ENCODE measurements at regions not wholly inside any gene's neighbourhood (a gene's known extent, or its start where the extent isn't known, plus 50 kb on each side); places are given as distances from the start of the nearest gene placed in this dataset.

DNA sequence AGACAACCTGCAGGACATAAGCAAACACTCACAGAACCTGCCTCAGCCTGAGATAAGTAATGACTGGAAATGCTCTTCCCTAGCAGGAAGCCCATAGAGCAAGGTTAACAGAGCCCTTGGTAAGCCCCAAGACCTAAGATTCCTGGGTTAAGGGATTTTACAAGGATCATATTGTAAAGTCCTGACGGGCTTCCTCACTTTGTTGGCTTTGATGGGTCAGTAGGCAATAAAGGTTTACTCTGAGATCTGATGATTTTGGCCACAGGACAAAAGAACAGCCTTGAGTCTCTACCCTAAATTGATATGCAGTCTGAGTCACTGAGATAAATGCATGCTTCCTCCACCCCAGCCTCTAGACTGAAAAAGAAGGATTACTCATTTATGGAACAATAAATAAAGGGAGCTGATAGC lies 270.8 kb downstream of the HTR7 start:
- CTCF ChIA-PET: no interaction called here
- BruUV-seq (replicated peaks): no TSS peak
- H3K27ac ChIP-seq (ENCODE audit: low read length): no peak overlapping the region

DNA sequence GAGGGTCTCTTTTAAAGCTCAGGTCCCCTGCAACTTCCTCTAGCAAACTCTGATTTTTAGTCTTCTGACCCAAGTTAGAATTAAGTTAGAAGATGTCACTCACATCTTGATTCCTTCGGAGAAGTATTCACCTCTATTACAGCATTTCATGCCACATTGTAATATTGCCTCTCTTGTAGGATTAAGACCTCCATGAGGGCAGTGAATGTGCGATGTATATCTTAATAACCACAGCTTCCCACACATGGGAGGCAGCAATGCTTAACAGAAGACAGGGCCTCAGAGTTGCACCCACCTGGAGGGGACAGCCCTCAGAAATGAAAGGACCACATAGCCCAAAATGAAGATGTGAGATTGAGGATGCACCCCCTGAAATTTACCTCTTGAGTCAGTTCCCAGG lies 270.3 kb downstream of the HTR7 start:
- CTCF ChIA-PET: no interaction called here
- intact Hi-C loops (cut with micrococcal nuclease; ENCODE audit: unreplicated experiment): no loop called here
- no peaks in the 10 kb centered on the region for H3K36me3 ChIP-seq (ENCODE audit: control insufficient read depth, insufficient read depth, low read length)
- ATAC-seq: no peak
- no peaks in the 10 kb centered on the region for H3K4me1 ChIP-seq (ENCODE audit: control insufficient read depth, insufficient read depth, low read length)
- in situ Hi-C loops (cut with HindIII; ENCODE audit: low pct_unique_long_range_greater_than_20kb, low sequenced_read_pairs): no loop called here
- no peak overlapping the region for H3K4me3 ChIP-seq (ENCODE audit: low read depth in 2 of 2, low read length in 2 of 2)
- H3K27ac ChIP-seq (ENCODE audit: low read length): no peak overlapping the region
- no peaks in the 10 kb centered on the region for H3K9me3 ChIP-seq (ENCODE audit: control insufficient read depth, insufficient read depth, low read depth, low read length)
- no peak for TF ChIP-seq TCF7L2 (IDR thresholded peaks at IDR 0.05; ENCODE audit: low read depth, low read length)
- no peaks in the 10 kb centered on the region for H3K27me3 ChIP-seq (ENCODE audit: control insufficient read depth, insufficient read depth, low read length)
- POLR2A ChIA-PET: no interaction called here
- BruUV-seq (replicated peaks): no TSS peak
- DNase-seq (ENCODE audit: low read depth, low spot score): no peak

More for the DNA sequence above, 270.8 kb downstream of the HTR7 start:
- Histone ChIP-seq H3K4me1 (ENCODE audit: control insufficient read depth, insufficient read depth, low read length) (no peaks in the 10 kb centered on the region), H3K4me3 (ENCODE audit: low read depth in 2 of 2, low read length in 2 of 2) (no peak overlapping the region), H3K36me3 (ENCODE audit: control insufficient read depth, insufficient read depth, low read length) (no peaks in the 10 kb centered on the region), H3K27me3 (ENCODE audit: control insufficient read depth, insufficient read depth, low read length) (no peaks in the 10 kb centered on the region), H3K9me3 (ENCODE audit: control insufficient read depth, insufficient read depth, low read depth, low read length) (no peaks in the 10 kb centered on the region)
- ATAC-seq (no peak), DNase-seq (ENCODE audit: low read depth, low spot score) (no peak)
- TF ChIP-seq SIN3A (IDR thresholded peaks at IDR 0.05; ENCODE audit: borderline replicate concordance, insufficient read depth, low read depth, low read length) (no peak), TCF7L2 (IDR thresholded peaks at IDR 0.05; ENCODE audit: low read depth, low read length) (no peak)
- in situ Hi-C loops (cut with HindIII; ENCODE audit: low pct_unique_long_range_greater_than_20kb, low sequenced_read_pairs): no loop called here
- intact Hi-C loops (cut with micrococcal nuclease; ENCODE audit: unreplicated experiment): no loop called here
- POLR2A ChIA-PET: no interaction called here

DNA sequence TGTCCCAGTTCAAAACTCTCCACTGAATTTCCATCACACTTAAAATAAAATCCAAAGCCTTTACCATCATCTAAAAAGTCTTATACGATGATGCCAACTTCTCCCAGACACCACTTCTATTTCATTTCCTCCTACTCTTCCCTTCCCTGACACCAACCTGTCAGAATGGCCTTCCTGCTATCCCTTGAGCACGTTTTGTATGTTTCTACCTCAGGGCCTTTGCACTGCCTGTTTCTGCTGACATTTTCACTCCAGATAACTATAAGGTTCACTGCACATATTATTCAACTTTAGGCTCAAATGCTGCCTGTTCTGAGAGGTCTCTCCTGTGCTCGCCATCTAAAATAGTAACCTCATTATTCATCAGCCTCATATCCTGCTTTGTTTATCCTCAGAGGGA lies 269.6 kb downstream of the HTR7 start:
- in situ Hi-C loops (cut with HindIII; ENCODE audit: low pct_unique_long_range_greater_than_20kb, low sequenced_read_pairs): no loop called here
- CTCF ChIA-PET: no interaction called here
- BruUV-seq (replicated peaks): no TSS peak

More for the DNA sequence above, 269.6 kb downstream of the HTR7 start:
- no peaks in the 10 kb centered on the region for H3K4me1 ChIP-seq (ENCODE audit: control insufficient read depth, insufficient read depth, low read length)
- no peak overlapping the region for H3K4me3 ChIP-seq (ENCODE audit: low read depth in 2 of 2, low read length in 2 of 2)
- no peaks in the 10 kb centered on the region for H3K9me3 ChIP-seq (ENCODE audit: control insufficient read depth, insufficient read depth, low read depth, low read length)
- no peaks in the 10 kb centered on the region for H3K27me3 ChIP-seq (ENCODE audit: control insufficient read depth, insufficient read depth, low read length)
- DNase-seq (ENCODE audit: low read depth, low spot score) (no peak), ATAC-seq (no peak)
- H3K27ac ChIP-seq (ENCODE audit: low read length): no peak overlapping the region
- TF ChIP-seq POLR2AphosphoS5 (IDR thresholded peaks at IDR 0.05; ENCODE audit: low read depth, low read length): no peak
- no peak for TF ChIP-seq SIN3A (IDR thresholded peaks at IDR 0.05; ENCODE audit: borderline replicate concordance, insufficient read depth, low read depth, low read length)
- TF ChIP-seq CTCF (IDR thresholded peaks at IDR 0.05): no peak
- TF ChIP-seq, protein P1, sequence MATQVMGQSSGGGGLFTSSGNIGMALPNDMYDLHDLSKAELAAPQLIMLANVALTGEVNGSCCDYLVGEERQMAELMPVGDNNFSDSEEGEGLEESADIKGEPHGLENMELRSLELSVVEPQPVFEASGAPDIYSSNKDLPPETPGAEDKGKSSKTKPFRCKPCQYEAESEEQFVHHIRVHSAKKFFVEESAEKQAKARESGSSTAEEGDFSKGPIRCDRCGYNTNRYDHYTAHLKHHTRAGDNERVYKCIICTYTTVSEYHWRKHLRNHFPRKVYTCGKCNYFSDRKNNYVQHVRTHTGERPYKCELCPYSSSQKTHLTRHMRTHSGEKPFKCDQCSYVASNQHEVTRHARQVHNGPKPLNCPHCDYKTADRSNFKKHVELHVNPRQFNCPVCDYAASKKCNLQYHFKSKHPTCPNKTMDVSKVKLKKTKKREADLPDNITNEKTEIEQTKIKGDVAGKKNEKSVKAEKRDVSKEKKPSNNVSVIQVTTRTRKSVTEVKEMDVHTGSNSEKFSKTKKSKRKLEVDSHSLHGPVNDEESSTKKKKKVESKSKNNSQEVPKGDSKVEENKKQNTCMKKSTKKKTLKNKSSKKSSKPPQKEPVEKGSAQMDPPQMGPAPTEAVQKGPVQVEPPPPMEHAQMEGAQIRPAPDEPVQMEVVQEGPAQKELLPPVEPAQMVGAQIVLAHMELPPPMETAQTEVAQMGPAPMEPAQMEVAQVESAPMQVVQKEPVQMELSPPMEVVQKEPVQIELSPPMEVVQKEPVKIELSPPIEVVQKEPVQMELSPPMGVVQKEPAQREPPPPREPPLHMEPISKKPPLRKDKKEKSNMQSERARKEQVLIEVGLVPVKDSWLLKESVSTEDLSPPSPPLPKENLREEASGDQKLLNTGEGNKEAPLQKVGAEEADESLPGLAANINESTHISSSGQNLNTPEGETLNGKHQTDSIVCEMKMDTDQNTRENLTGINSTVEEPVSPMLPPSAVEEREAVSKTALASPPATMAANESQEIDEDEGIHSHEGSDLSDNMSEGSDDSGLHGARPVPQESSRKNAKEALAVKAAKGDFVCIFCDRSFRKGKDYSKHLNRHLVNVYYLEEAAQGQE (IDR thresholded peaks at IDR 0.05; ENCODE audit: insufficient read depth in 1 of 2, low read depth in 2 of 2, low read length in 1 of 2): no peak
- no peak for TF ChIP-seq TCF7L2 (IDR thresholded peaks at IDR 0.05; ENCODE audit: low read depth, low read length)
- POLR2A ChIA-PET: no interaction called here
- H3K36me3 ChIP-seq (ENCODE audit: control insufficient read depth, insufficient read depth, low read length): no peaks in the 10 kb centered on the region
- intact Hi-C loops (cut with micrococcal nuclease; ENCODE audit: unreplicated experiment): no loop called here

All from Panc1 (cell line).